CD4-positive, alpha-beta T cell treated with Interleukin-15 for 4 hours (primary cell): ENCODE measurements at regions not wholly inside any gene's neighbourhood (a gene's known extent, or its start where the extent isn't known, plus 50 kb on each side); places are given as distances from the start of the nearest gene placed in this dataset.
"Not testable (repeated sequence)": the region's sequence is repeated elsewhere in the genome, so short reads cannot be mapped to it uniquely, and the experiment has no call there.

Experiments
- DNase-seq: peaks from one replicate; pipeline ENCODE4 v3.0.0-alpha.2; 2020; ENCODE audit warnings: low spot score

DNA sequence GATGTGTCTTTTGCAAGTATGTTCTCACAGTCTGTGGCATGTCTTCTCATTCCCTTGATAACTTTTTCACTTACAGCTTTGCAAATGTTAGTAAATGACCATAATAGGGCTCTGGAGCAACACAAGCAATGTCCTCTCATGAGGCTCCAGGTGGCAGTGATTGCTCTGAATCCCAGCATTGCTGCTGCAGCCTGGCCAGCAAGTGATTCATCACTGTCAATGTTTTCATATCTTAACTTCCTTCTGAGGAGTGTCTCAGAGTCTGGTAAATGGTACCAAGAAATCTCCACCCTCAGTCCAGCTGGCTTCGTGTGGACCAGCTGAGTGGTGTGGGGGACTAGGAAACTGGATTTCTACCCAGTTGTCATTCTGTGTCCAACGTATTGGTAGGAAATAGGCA lies 139.6 kb downstream of the MYLK4 start:
- no peak for DNase-seq

DNA sequence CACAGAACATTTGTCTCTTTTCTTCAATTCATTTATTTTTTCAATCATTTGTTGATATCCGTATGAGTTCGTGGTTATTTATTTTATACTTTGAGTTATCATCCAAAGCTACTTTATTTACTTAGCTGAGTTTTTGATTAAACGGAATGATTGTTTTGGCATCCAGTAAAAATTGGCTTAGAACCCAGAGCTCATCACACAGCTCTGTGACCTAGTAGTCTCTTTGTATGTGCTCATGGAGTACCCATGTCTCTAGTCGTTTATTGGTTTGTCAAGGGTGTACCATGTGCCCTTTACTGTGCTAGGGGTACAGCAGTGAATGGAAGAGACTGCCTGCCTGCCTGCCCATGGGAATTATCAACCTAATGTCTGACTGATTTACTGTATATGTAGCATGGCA lies 142.2 kb downstream of the MYLK4 start:
- DNase-seq, result no peak

DNA sequence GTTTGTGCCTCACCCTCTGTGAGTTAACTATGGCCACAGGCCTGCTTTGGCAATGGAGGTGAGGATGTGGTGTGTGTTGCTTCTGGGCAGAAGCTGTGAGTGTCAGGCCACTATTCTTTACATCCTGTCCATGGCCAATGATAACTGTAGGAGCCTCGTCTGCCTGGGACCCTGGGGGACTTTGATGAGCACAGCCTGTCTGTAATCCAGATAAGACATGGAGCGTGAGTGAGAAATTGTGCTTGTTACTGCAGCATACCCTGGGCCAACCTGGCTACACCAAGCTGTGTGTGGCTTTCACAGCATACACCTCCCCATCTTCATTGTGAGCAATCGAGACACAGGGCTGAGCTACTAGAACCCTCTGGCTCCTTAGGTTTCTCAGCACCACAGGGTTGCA lies 150.4 kb downstream of the MYLK4 start:
- no peak for DNase-seq

DNA sequence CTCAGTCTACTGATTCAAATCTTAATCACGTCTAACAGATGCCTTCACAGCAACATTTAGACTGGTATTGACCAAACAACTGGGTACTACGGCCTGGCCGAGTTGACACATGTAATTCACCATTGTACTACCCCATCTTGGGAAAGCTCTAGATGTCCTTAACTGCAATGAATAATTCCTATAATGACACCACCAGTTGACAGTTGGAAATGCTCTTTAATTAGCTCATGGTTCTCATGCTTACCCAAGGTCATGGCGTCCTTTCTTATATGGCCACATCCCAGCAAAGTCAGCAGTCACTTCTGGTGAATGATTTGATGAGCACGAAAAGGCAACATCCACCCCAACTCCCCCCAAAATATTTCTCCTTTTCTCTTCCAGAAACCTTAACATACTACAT lies 150.9 kb downstream of the MYLK4 start:
- DNase-seq, result no peak

DNA sequence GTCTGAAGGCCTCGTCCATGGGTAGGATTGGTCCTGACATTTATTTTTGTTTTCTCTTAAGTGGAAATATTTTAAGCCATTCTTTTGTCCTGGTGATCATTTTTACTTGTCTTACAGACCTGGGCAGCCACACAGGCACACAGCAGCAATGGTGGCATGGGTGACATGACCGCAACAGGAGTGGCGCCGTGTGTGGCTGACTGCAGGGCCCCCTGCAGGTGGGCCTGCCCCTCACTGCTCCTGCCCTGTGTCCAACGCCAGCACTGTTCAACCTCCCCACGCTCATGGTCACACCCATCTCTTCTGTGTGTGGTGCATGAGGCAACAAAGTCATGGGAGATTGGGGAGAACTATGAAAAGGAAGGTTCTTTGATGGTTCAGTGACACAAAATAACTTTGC lies 151.9 kb downstream of the MYLK4 start:
- no peak for DNase-seq

DNA sequence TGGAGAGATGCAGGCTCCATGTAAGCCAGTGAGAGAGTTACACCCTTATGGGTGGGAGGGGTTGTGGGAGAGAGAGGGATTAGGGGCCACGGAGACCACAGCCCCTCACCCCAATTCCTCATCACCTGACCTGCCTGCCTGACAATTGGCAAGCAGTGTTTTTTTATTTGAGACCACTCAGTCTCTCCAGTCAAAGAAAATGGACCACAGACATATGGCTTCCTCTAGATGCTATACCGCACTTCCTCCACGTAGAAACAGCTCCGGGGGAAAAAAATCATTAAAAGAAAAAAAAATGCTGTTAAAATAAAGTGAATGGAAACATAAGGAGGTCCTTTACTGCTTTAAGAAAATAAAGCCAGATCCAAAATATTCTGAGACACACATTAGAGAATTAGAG lies 152.7 kb downstream of the MYLK4 start:
- no peak for DNase-seq

DNA sequence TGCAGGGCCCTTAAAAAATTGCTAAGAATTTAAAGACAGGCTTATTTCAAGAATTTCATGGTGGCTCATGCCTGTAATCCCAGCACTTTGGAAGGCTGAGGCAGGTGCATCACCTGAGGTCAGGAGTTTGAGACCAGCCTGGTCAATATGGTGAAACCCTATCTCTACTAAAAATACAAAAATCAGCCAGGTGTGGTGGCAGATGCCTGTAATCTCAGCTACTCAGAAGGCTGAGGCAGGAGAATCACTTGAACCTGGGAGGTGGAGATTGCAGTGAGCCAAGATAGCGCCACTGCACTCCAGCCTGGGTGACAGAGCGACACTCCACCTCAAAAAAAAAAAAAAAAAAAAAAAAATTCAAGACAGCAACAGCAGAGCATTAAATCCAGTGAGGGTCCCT lies 153.3 kb downstream of the MYLK4 start:
- not testable (repeated sequence) for DNase-seq

DNA sequence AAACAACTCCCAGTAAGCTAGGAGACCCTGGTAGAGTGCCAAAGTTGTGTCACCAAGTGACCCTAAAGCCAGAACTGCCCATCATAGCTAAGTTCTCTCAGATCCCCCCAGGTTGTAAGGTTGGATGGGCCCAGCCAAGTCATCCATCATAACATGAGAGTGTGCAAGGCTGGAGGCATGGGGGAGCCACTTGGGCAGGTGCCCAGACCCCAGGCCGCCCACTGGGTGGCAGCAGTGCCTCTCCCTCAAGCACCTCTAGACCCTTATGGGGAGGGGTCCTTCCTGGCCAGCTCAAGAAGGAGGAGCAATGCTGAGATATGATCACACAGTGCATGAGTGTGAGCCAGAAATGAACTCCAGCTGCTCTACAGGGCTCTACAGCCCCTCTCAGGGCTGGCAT lies 154.5 kb downstream of the MYLK4 start:
- DNase-seq, result no peak

DNA sequence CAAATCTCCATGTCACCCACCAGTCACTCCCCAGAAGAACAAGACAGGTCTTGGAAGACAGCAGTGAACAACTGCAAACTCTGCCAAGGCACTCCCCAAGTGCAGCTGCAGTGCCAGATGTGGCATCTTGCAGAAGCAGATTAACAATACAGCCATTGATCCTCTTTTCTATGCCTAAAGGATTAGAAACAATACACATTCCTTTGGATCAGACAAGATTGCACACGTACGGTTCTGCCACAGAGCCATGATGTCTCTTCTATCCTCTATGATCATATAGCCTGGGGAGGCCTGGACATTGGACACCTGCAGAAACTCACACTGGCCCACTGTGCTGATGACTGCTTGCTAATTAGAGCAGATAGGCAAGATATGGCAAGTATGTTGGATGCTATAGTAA lies 155.9 kb downstream of the MYLK4 start:
- DNase-seq, result no peak

DNA sequence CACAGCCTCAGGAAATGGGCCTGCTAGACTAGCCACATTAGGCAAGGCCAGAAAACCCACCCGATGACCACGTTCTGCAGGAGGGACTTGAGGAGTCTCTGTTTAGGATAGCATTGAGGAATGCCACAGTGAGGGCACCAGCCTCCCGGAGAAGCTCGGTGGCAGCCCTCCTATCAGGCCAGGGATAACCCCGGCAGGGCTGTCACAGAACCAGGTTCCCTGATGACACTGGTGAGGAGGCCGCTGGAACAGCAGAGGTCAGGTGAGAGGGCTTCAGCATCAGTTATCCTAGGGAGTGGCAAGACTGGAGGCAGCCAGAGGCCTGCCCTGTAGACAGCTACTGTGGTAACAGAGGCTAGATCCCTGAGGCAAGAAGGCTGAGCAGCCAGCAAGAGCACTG lies 157.6 kb downstream of the MYLK4 start:
- no peak for DNase-seq

DNA sequence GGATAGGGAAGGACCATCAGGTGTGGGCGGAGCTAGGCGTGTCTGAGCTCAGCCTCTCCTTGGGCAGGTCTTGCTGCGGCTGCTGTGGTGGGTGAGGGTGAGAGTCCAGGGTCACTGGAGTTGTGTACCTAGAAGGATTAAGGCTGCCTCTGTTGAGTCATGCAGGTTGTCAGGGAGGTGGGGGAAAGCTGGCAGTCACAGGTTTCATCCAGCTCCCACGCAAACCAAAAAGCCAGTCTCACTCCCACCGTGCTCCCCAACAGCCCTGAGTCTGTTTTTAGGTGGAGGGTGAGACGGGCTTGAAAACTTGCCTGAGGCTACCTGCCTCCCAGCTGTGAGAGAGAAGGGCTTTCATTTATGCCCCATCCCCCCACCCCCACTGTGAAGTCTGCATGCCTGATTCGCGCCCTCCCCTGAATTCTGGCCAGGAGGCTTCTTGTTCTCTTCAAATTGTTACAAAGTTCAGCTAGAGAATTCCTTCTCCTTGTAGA lies 161.5 kb downstream of the MYLK4 start:
- DNase-seq, result no peak

DNA sequence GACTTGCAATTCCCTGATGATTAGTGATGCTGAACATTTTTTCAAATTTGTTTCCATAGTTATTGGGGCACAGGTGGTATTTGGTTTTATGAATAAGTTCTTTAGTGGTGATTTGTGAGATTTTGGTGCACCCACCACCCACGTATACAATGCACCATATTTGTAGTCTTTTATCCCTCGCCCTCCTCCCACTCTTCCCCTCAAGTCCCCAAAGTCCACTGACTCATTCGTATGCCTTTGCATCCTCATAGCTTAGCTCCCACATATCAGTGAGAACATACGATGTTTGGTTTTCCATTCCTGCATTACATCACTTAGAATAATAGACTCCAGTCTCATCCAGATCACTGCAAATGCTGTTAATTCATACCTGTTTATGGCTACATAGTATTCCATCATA lies 167.3 kb downstream of the MYLK4 start:
- no peak for DNase-seq

DNA sequence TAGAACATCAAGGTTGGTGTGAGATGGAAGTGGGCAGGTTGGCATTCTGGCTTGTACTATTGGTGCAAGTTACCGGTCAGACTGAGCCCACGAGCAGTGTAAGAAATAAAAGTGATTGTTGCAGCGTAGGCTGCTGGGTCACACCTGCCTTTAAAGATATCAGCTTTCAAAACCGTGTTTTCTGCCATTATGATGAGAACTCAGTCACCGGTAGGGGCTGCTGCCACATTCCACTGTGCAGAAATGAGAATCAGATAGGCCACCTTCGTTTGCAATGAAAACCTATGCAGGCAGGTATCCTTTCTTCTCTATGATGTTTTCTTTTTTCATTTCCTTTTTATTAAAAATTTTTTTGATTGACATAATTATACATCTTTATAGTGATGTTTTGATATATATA lies 168.5 kb downstream of the MYLK4 start:
- no peak for DNase-seq

DNA sequence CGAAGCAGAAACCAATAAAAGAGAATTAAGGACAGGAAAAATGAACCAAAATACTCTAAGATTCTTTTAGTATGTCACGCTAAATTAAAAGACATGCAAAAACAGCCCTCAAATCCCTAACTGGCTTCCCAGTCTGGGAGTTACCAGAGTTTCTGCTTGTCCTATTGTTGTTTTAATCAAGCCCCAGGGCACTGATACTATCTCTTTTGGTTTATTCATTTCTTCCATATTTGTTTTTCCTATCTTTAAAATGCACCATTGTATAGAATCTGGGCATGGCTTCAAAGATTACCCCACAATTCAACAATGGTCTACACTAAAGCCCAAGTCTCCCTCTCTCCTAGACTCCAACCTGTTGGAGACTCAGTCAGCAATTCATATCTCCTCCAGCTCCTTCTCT lies 169.1 kb downstream of the MYLK4 start:
- DNase-seq, result no peak

DNA sequence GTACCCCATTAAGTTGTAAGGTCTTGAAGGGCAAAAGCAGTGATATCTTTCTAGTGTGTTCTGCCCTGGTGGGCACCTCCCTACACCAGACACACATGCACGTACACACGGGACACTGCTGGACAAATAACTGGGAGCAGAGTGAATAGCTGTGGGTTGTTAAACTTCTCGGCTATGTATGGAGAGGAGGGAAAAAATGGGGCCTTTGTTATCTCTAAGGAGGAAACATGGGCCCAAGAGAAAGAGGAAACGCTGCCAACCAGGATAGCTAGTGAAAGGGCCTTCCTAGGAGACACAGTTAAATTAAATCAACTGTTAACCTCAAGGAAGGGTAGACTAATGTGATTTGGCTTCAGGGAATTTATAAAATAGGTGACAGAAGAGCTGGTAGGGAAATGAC lies 169.7 kb downstream of the MYLK4 start:
- DNase-seq, result no peak

DNA sequence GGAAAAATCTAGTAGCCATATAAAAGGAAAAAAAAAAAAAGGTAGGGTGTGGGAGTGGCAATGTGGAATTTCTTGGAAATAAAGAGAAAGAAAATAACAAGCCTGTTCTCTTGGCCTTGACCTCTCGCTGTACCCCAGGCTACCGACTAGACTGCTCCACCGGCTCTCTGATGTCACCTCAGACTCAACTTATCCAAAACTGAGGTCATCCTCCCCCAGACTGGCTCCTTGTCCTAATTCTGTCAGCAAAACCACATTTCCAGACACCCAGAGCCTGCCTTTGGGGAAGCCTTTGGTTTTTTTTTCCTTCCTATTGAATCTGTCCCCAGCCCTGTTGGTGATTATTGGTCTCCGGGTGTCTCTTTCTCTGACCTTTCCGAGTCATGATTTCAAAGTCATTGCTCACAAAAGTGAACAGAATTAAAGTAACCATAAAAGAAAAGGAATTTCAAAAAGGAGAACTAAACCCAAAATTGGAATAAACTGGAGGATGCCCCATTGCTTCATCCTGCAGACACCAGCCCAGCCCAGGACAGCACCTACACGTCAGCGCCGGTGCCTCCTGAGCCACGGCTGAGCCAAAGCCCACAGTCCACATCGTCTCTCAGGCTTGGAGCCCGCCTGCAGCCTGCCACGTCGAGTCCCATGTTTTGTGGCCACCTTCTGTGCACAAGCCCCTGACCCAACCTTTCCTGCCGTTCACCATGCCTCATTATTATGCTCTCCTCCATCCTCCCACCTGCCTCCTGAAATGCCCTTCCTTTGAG lies 170.7 kb downstream of the MYLK4 start:
- DNase-seq, result no peak

DNA sequence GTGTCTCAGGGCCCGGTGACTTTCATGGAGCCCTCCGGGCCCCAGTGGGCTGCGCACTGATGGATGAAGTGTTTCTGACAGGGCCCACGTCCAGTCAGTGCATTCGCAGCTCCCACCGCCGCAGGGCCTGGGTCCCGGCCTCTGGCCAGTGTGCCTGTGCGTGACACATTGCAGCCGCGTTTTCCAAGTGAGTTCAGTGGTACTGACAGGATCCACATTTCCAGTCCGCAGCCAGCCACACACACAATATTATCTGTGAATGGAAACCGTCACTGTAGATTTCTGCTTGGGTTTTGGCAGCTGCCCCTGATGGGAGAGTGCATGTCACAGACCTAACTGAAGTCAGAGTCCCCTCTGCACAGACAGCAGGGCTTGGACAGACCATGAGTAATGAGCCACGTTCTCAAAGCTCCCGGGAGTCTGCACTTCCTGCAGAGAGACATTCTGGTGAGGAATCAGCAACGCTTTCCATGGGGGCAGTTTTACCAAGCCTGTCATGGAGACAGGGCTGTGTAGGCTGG lies 171.4 kb downstream of the MYLK4 start:
- no peak for DNase-seq

DNA sequence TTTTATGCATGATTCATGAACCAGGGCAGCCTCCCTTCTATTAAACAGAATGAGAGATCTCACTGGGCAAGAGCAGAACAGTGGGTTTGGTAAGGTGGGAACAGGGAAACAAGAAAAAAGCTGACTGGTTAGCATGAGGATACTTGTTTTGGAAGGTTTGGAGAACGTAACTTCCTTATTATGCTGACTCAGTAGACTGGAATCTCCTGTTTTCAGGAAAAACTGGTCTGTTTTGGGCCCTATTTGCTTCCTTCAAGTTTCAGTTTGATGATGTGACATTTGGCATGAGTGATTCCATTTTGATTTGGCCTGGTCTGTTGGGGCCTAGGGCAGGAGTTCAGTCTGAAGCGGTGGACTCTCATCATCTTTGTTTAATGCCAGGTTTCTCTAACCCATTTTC lies 172.0 kb downstream of the MYLK4 start:
- no peak for DNase-seq

DNA sequence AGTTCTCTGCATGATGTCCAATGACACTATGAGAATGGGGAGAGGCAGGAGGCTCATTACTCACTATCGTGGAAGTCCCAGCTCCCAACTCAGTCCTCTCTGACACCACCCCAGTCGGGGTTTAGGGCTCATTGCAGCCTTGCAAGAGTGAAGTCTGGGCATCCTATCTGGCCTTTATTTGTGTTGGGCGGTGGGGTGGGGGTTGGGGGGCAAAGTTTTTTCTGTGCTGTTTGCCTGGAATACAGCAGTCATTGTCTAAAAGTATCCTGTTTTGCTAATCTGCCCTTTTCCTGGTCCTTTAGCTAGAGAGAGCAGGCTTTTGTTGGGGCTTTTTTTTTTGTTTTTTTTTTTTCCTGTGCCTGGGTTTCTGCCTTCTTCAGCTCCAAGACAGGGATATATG lies 174.2 kb downstream of the MYLK4 start:
- no peak for DNase-seq

DNA sequence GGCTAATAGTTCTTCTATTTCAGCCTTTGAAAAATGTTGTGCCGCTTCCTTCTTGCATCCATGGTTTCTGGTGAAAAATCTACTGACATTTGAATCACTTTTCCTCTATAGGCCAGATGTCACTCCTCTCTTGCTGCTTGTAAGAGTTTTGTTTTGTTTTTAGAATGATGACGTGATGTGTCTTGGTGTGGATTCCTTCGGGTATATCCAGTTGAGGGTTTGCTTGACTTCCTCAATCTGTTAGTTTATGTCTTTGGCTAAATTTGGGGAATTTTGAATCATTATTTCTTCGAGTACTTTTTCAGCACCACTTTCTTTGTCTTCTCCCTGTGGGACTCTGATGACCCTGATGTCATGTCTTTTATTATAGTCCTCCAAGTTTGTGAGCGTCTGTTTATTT lies 175.5 kb downstream of the MYLK4 start:
- DNase-seq, result no peak

DNA sequence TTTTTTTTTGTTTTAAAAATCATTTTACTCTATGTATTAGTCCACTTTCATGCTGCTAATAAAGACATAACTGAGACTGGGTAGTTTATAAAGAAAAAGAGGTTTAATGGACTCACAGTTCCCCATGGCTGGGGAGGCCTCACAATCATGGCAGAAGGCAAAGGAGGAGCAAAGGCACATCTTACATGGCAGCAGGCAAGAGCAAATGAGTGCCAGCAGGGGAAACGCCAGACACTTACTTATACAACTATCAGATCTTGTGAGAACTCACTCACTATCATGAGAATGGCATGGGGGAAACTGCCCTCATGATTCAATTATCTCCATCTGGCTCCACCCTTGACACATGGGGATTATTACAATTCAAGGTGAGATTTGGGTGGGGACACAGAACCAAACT lies 181.3 kb downstream of the MYLK4 start:
- not testable (repeated sequence) for DNase-seq

DNA sequence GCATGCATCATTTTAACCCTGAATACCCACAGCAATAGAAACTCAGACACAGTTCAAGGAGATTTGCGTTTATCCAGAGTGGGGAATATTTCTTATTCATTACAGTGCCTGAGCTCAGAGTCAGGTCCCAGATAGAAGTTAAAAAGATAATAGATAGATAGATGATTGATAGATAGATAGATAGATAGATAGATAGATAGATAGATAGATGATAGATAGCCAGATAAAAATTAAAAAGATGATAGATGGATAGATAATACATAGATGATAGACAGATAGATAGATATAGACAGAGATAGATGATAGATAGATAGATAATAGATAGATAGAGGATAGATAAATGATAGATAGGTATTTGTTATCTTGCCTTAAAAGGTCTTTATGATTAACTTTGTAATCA lies 184.7 kb downstream of the MYLK4 start:
- DNase-seq, result no peak

DNA sequence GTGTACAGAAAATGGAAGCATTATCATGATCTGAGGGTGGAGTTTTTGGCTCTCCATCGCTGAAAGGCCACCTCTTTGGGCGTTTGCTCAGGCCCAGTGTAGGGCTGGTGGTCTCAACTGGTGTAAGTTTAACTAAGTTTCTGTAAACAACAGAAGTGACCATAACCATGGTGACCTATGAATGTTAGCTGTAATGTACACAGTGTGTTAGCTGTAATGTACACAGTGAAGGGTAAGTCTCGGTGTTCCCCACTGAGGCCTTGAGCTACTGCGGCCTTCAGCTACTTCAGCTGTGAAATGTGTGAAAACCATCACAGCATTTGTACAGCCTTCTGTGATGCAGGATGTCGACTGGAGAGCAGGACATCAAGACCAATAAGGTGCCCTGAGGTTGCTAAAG lies 185.2 kb downstream of the MYLK4 start:
- no peak for DNase-seq

DNA sequence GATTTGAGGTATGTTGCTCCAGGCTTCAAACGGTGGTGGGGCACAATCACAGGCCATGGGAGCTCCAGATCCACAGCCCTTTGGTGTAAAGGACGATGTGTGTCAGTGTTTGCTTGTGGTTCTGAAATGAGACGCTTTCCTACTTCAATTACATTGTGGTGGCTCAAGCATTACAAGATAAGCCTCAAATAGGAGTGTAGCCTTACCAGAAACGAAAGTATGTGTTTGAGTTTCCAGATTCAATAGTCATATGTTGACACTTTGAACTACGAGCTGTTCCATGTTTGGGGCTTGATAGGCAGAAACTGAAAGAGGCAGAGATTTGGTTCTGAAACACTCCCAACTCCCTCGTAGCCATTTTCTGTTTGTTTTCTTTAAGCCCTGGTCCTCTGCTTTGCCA lies 187.1 kb downstream of the MYLK4 start:
- DNase-seq, result no peak
